Cerebellar cortex (tissue), 1 donor: ENCODE measurements at regions not wholly inside any gene's neighbourhood (a gene's known extent, or its start where the extent isn't known, plus 50 kb on each side); places are given as distances from the start of the nearest gene placed in this dataset.

Source experiments
- DNase-seq: peaks from one replicate; pipeline ENCODE4 v3.0.0-alpha.2; 2015; ENCODE audit warnings: low spot score

DNA sequence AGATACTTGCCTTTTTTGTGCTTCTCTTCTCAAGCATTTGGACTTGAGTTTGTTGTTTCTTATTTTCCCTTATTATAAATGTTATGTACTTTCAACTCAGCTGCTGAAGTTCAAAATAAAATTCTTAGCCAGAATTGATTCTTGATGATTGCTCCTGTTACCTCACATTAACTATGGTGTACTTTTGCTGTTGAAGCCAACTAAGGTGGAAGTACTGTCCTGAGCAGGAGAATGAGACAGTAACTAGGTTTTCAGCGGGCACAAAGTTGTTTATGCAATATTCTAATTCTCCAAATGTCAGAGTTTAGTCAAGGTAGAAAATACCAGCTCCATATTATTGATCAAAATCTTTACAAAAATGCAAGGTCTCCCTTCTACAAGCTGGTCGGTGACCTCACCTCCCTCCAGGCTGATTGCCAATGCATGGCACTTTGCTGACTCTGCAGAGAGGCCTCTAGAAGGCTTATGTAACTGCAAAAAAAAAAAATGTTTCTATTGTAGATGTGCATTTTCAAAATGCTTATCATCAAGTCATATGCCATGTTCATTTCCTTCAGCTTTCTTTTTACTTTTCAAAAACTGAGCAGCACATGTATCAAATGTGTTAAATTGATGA is 1783.5 kb upstream of the WWC1 start:
- no peak for DNase-seq

DNA sequence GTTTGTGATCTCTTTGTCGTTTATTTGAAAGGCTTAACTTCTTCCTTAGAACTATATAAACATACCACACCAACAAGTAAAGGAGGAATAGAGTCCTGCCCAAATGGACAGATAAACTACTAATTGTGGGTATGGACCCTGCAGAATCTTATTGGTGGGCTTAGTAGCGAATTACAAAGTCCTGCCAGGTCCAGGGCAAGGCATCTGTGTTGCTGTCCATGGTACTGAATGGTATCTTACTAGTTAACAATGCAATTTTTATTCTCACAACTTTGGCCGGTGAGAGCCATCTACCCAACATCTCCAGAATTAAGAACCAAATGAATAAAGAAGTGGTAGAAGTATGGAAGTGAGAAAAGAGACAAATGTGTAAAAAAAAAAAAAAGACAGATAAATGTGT is 1782.4 kb upstream of the WWC1 start:
- no peak for DNase-seq

DNA sequence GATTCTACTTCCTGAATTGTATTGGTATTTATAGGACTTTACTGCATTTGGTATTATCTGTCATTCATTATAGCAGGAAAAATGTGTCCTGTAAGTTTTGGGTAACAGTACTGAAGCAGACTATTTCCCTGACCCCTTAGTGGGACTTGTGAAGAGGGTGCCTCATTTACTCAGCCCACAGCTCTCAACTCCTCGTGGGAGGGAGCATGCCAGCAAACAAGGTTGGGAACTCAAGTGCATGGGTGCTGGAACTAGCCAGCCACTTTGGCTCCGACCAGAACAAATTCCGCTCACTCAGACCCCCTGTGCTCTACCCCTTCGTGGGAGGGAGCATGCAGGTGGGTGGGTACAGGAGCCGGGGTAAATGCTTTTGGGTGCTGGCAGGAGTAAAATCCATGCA is 1773.5 kb upstream of the WWC1 start:
- no peak for DNase-seq

DNA sequence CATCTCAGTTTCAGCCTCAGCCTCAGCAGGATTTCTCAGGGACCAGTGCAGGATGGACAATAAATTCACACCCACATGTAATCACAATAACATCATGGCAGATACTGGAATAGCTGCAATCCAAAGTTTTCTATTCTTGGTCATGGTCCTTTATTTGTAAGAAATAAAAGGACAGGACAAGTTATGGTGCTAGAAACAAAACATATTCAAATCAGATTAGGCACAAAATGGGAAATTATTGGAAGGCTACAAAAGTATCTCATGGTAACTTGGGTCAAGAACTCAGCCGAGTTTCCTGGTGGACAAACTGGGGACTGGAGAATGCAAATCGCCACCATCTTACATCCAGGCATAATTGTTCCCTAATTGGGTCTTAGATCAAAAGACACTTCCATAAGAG is 1768.2 kb upstream of the WWC1 start:
- no peak for DNase-seq

DNA sequence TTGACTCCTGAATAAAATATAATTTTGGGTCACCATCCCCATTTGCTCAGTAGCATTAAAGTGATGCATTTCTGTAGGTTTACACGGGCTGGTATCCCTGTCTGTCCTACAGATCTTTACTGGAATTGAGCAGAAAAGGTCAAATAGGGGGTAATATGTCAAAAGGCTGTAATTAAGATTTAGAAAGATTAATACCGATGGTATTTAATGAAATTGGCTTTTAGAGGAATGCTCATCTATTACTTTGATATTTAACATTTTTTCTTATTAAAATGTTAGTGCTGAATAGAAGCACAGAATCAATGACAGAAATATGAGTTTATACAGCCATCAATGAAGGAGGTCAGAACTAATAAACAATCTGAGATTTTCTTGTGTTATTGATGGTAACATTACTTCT is 1762.2 kb upstream of the WWC1 start:
- DNase-seq, result no peak

DNA sequence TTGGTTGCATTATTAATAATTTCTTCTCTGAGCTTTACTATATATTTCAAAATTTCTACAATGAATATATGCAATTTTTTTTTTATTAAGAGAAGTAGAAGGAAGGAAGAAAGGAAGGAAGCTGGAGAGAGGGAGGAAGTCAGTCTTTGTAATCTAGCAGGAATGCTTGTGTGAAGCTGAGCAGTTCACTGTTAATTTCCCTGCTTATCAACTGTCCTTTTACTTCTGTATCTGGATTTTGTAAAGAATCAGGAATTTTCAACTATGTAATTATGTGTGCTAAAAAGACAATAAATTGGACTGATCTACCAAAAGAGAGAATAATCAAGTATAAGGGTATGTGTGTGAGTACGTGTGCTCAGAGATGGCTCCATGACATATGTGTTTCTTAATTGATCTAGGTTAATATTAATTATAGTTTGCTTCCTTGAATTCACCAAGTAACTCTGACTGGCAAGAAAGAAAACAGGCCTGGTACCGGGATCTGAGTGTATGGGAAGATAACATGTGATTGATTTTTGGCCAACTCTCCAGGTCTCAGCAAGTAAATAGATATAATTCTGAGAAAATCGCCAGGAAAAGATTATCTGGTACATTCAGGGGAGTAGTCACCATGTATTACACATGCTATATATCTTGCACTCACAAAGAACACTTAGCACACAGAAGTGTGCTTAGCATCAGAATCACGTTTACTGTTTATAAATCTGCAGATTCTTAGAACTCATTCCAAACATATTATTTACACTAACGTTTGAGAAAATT is 1758.8 kb upstream of the WWC1 start:
- DNase-seq, result no peak

DNA sequence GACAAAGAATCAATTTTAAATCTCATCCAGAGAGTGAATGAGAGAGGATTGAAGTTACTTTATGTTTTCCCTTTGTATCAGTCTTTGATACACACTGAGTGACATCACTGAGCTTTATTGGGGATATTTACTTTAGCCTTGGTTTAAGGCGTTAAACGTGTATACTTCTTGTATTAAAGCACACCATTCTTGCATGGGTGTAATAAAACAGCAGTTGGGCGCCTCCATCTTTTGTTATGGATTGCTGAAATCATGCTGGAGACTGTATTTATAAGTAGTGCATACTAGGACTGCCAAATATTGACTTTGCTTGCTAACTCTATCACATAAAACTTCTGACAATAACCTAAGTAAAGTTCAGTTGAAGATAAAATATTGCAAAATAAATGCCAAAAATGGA is 1755.8 kb upstream of the WWC1 start:
- no peak for DNase-seq

DNA sequence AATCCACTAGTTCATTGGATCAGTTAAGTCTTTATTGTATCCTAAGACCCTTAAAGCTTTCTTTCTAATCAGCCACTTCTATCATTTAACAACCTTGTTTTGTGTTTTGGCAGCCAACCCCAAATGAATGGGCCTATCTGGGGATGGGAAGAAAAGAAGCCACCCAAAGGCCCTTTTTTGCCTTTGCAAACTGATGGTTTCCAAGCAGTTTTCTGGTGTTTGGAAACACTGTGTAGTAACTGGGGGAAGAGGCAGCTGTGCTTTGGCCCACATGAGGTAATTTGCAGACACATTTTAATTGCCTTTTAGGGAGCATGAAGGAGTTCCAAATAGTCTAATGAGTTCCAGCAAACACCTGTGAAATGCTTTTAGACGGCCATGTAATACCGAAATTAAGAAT is 1751.3 kb upstream of the WWC1 start:
- no peak for DNase-seq

DNA sequence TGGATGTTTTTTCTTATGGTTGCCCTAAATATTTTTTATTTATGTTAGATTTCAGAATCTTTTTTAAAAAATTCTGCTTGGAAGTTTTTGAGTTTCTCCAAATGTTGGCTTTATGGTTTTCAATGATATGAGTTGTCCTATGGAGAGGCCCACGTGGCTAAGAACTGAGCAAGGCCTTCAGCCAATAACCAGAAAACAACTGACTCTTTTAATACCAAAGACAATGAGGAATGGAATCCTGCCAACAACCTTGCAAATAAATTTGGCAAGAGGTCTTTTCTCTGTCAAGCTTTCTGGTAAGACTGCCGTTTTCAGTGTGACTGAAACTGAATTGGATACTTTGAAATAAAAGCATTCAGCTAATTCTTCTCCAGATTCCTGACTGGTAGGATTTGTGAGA is 1740.1 kb upstream of the WWC1 start:
- peak; percentile 15 for DNase-seq

DNA sequence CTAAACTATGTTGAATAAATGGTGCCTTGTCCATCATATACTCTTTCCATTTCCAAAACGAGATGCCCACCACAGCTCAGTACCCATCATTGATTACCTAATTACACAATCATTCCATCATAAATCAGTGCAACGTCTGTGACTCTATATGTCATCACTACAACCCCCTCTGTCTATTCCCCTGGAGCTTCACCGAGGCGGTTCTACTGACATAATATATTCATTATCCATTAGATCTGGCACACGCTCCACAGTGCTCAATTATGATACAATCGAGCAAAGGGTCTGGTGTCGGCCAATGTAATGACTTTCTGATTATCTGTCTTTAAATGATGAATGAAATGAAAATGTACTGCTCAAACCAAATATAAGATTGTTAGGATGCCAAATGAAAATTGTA is 1737.7 kb upstream of the WWC1 start:
- DNase-seq, result no peak

DNA sequence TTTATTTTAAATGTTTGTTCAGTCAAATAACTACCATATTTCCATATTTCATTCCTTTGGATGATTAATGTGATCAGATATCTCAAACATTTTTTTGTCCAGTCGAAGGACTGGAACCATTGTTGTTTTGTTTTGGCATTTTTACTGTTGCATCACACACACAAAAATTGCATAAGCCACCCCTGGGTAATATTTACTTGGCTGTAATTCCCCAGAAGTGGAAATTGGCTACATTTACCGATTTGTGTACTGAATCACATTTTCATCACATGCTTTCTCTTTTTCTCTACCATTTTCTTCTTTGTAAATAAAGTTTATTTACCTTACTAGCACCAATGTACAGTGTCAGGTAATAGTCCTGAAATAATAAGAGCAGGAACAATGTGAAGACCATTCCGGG is 1729.7 kb upstream of the WWC1 start:
- DNase-seq, result no peak

DNA sequence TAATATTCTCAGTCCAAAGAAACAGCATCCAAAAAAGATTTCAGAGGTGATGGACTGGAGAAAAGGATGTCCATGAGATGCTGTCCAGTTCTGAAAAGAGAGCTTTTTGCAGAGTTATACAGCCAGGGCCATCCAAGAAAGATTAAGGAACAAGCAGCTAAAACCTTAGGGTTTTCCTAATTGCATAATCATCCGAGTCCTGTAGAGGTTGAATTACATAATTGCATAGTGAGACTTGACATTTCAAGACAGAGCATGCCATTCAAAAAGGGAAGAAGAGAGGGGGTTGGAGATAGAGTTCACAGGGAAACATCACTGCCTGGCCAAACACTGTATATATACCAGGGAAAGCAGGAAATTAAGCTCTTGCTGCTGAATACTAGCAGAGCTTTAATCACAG is 1729.2 kb upstream of the WWC1 start:
- DNase-seq, result no peak

DNA sequence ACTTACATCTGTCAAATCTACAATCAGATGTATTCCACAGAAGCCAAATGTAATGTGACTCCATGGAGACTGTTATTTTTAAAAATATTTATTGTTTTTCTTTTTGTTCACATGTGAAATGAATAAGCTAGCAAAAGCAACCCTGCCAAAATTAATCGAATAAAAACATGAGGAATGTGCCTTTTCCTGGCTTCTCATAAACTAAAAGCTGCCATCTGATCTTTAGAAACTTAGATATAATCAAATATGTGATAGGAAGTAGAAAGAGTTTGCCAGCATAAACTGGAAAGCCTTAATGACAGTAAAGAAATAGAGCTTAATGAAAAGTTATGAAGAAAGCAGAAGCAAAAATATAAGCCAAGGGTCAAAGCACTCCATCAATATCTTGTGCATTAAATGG is 1724.7 kb upstream of the WWC1 start:
- DNase-seq, result no peak

DNA sequence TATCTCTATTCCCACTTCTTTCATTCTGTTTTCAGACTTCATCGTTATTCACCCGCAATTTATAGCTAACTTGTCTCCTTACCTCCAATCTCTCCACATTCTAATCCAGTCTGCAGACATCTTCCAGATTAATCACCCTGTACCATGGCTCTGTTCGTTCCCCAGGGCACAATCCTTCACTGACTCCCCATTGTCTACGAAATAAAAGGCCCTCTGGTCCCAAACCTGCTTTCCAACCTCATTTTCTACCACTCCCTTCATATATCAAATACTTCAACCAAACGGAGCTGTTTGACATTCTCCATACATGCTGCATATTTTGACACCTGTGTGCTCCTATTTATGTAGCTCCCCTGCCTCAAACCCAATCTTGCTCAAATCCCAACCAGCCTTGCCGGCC is 1720.6 kb upstream of the WWC1 start:
- DNase-seq, result no peak

DNA sequence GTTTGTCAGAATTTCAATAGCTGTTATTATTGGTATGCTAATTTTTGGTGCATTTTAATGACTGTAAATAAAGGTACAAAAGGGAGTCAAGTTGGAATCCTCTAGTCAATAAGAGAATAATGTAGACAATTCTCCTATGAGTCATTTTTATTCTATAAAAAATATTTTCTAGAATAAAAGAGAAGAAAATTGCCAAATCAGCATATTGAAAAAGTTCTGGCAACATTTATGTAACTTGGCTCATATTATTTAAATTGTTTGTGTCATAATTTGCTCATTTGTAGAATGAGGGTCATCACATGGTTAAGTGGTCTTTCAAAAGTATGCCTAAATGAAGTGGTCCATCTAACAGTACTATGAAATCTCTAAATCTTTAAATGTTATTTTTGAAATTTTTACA is 1719.8 kb upstream of the WWC1 start:
- DNase-seq, result no peak

DNA sequence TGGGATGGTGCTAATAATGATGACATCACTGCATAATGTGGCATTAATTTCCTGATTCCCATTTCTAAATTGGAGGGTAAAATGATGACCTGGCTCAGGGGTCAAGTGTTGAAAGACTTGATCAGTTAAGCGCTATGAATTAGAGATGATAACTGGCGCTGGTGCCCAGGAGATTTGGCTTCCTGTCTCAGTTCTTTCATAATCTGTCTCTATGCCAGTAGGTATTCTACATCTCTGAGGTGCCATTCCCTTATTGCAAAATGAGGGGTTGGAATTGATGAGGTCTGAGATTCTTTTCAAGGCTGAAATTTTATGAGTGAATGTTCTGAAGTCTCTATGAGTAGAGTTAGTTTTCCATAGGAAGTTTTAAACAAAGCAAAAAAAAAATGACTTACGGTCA is 1715.1 kb upstream of the WWC1 start:
- no peak for DNase-seq

DNA sequence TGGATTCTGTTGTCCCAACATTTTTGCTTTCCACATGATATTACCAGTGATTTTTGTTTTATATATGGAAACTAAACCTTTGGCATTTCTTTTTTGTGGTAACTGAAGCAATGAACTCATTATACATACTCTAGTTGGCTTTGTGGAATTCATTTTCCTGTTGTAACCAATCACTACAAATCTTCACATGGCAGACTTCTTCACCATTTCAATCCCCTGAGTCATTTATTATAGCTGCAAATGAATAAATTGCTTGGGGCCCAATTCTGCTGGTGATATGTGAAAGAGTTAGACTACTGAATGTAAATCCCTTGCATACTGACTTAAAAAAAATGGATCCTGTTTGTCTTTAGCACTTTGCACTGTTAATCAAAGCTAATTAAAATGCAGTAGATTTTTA is 1709.6 kb upstream of the WWC1 start:
- no peak for DNase-seq

DNA sequence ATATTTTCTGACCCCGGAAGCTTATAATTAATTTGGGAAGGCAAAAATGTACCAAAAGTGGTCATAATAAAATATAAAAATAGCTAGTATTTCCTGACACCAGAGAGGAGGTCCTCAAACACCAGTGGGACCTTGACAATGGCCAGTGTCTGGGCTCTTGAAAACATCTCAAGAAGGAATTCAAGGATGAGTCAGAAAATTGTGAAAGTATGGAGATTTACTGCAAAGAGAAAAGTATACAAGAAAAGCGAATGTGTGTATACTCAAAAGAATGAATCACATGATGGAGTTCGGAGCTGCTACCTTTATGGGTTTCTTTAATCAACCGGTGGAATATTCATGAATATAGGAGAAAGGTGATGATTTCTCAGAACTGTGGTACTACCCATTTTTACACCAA is 1709.0 kb upstream of the WWC1 start:
- no peak for DNase-seq

DNA sequence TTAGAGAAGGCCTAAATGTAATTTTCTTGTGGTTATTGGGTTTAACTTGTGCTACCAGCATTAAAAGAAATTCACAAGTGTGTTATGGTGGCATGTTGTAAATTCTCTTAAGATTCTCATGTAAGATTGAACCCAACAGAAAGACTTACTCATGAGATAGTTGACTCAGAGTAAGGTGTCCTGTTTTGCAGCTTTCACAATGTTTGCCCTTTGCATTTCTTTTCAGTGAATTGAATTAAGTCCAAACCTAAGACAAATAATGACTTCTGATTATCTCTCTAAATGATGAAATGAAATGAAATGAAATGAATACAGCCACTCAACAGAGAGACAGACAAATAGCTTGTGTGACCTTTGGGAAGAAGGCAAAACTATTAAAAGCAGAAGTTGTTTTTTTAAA is 1696.9 kb upstream of the WWC1 start:
- no peak for DNase-seq

DNA sequence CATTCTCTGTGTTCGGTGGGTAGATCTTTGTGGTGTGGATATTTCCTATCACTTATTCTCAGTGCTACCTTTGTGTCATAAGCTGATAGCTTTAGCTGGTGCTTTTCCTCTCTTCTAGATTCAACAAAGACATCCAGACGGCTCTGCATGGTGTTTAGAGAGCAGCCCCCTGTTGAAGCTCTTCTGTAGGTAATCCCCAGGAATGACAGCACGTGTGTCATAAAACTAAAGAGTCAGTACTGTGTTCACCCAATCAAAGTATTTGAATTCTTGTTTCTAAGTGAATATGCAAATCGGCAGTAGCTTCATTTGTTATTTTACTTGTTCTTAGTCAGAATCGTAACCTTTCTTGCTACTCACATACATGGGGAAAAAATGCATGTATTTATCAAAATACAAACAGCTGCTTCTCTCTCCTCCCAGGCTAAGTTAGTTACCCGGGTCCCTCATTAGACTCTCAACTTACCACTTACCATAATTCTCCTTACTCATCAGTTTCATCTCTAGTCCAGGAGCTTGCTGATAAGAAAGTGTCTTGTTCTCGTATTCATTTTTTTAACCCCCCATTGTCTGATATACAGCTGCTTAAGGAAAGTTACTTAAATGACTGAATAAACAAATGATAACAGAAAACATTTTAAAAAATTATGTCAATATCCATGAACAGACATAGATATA is 1696.0 kb upstream of the WWC1 start:
- DNase-seq, result no peak

DNA sequence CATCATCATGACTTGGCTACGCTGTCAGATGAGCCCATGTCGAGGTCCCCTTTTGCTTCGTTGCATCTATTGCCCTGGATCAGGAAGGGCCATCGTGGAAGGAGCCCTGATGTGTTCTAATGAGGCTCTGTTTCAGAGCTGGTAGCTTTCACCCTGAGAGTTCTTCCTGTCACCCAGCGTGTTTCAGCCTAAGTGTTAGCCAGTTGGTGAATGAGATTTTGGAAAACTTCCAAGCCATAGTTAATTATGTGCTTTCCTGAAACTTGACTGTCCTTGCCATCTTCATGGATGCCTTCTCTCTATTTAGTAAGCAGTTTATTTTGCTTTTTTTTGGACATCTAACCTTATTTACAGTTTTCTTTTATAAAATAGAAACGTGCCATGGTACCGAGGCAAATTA is 1695.4 kb upstream of the WWC1 start:
- peak; percentile 3 for DNase-seq

DNA sequence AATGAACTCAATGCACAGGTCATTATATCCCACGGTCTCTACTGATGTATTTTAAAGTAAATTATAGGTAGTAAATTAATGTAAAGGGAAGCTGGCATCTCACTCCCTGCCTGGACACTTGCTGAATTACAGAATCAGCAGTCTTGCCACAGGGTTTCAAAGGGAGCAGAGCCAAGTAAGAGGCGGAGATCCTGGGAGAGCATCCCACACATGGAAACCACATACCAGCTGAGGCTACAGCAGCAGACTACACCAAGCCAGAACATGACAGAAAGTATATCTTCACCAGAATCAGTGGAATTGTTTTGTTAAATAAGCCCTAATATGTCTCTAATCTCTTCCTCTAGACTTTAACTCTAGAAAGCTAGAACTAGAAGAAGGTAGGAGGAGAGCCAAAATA is 1689.2 kb upstream of the WWC1 start:
- DNase-seq, result no peak

DNA sequence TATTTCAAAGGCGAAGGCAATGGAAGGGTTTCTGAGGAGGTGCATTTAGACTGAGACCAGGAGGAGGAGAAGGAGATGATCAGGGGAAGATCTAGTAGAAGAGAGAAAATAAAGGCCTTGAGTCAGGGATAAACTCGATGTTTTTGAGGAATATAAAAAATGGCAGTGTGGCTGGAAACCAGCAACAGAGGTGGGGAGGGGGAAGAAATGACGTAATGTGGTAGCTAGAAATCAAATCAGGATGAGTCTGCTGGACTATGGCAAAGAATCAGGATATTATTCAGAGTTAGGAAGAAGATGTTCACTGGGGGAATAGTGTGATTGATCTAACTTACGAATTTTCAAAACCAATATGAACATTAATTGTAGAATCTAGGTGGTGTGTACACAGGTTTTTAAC is 1673.9 kb upstream of the WWC1 start:
- no peak for DNase-seq

DNA sequence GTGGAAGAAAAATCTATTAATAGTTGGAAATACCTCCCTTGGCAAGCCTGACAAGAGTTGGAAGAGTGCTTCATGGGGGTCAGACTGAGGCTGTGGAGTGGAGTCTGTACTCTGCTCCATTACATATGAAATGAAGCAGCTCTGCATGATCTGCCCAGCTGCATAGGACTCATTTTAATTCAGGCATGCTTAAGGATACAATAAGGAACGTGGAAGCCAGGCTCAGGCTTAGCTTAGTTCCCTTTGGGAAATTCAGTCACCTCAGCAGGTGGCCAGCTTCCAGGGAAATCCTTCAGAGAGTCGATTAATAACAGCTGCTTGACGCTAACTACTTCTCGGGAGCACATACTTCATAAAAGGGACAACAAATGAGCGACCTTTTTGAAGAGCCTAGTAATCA is 1672.9 kb upstream of the WWC1 start:
- DNase-seq, result no peak
